ENCODE measurements at regions not wholly inside any gene's neighbourhood (a gene's known extent, or its start where the extent isn't known, plus 50 kb on each side); places are given as distances from the start of the nearest gene placed in this dataset.

DNA sequence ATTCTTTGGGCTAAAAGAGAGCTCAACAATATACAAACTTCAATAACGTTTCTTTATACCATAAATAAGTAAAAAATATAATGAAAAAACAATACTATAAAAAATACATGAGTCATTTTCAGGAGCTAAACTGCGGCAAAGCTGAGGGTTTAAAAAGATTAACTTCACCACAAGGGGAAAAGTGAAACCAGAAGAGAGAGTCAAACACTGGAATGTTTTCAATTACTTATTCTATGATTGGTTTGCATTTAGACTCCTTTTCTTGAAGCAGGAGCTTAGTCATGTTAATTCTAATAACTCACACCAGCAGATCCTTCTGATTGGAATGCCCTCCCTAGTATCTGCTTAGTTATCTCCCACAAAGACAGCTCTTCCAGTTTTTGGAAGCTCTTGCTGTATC is 627.3 kb downstream of the UTRN start:
- POLR2A ChIA-PET, result no interaction called here
- CTCF ChIA-PET, result no interaction called here
- H3K27me3 Mint-ChIP-seq (ENCODE audit: insufficient read depth, unreplicated experiment), result peaks cover 2% of the 10 kb centered on the region
- H3K9me3 Mint-ChIP-seq (ENCODE audit: unreplicated experiment), result no peaks in the 10 kb centered on the region
- Histone ChIP-seq H3K4me1 (no peaks in the 10 kb centered on the region), H3K36me3 (ENCODE audit: control insufficient read depth, insufficient read depth, low read length) (no peaks in the 10 kb centered on the region), H3K9me3 (no peaks in the 10 kb centered on the region), H3K4me3 (ENCODE audit: low read depth, low read length) (no peak overlapping the region), H3K27me3 (replicated peaks; ENCODE audit: control insufficient read depth, insufficient read depth, low read length) (no peaks in the 10 kb centered on the region)
- no peak for DNase-seq
- intact Hi-C loops (cut with micrococcal nuclease; ENCODE audit: unreplicated experiment), result no loop called here
- H3K27ac Mint-ChIP-seq (ENCODE audit: unreplicated experiment), result no peak overlapping the region
- TF ChIP-seq, protein P1, sequence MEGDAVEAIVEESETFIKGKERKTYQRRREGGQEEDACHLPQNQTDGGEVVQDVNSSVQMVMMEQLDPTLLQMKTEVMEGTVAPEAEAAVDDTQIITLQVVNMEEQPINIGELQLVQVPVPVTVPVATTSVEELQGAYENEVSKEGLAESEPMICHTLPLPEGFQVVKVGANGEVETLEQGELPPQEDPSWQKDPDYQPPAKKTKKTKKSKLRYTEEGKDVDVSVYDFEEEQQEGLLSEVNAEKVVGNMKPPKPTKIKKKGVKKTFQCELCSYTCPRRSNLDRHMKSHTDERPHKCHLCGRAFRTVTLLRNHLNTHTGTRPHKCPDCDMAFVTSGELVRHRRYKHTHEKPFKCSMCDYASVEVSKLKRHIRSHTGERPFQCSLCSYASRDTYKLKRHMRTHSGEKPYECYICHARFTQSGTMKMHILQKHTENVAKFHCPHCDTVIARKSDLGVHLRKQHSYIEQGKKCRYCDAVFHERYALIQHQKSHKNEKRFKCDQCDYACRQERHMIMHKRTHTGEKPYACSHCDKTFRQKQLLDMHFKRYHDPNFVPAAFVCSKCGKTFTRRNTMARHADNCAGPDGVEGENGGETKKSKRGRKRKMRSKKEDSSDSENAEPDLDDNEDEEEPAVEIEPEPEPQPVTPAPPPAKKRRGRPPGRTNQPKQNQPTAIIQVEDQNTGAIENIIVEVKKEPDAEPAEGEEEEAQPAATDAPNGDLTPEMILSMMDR (IDR thresholded peaks at IDR 0.05; ENCODE audit: insufficient read depth in 1 of 2, low read depth in 1 of 2, low read length in 1 of 2, severe bottlenecking in 1 of 2, unreplicated experiment in 1 of 2), result no peak
- H3K36me3 Mint-ChIP-seq (ENCODE audit: insufficient read depth, unreplicated experiment), result no peaks in the 10 kb centered on the region
- no peak overlapping the region for H3K4me3 Mint-ChIP-seq (ENCODE audit: unreplicated experiment)
- no TSS peak for BruUV-seq (replicated peaks)
- no peaks in the 10 kb centered on the region for H3K4me1 Mint-ChIP-seq (ENCODE audit: low read depth, unreplicated experiment)

DNA sequence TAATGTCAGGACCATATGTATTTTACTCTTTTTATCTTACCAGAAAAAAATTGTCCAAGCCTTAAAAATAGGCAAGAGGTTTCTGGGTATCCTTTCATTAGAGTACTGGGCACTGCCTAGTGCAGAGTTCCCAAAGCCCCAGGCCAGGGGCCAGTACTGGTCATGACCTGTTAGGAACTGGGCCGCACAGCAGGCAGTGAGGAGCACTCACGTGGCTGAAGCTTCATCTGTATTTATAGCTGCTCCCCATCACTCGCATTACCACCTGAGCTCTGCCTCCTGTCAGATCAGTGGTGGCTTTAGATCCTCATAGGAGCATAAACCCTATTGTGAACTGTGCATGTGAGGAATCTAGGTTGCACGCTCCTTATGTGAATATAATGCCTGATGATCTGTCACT is 632.9 kb downstream of the UTRN start:
- no peaks in the 10 kb centered on the region for H3K27me3 ChIP-seq (replicated peaks; ENCODE audit: control insufficient read depth, insufficient read depth, low read length)
- H3K36me3 ChIP-seq (ENCODE audit: control insufficient read depth, insufficient read depth, low read length), result no peaks in the 10 kb centered on the region
- Mint-ChIP-seq H3K4me1 (ENCODE audit: low read depth, unreplicated experiment) (no peaks in the 10 kb centered on the region), H3K4me3 (ENCODE audit: unreplicated experiment) (no peak overlapping the region), H3K36me3 (ENCODE audit: insufficient read depth, unreplicated experiment) (no peaks in the 10 kb centered on the region), H3K27me3 (ENCODE audit: insufficient read depth, unreplicated experiment) (no peaks in the 10 kb centered on the region), H3K27ac (ENCODE audit: unreplicated experiment) (no peak overlapping the region), H3K9me3 (ENCODE audit: unreplicated experiment) (no peaks in the 10 kb centered on the region)
- no peak for DNase-seq
- ChIA-PET POLR2A (no interaction called here), CTCF (no interaction called here)
- TF ChIP-seq, protein P1 (IDR thresholded peaks at IDR 0.05; ENCODE audit: insufficient read depth in 1 of 2, low read depth in 1 of 2, low read length in 1 of 2, severe bottlenecking in 1 of 2, unreplicated experiment in 1 of 2), result no peak
- H3K4me3 ChIP-seq (ENCODE audit: low read depth, low read length), result no peak overlapping the region
- no peaks in the 10 kb centered on the region for H3K4me1 ChIP-seq
- BruUV-seq (replicated peaks), result no TSS peak
- no peaks in the 10 kb centered on the region for H3K9me3 ChIP-seq
- intact Hi-C loops (cut with micrococcal nuclease; ENCODE audit: unreplicated experiment), result no loop called here

DNA sequence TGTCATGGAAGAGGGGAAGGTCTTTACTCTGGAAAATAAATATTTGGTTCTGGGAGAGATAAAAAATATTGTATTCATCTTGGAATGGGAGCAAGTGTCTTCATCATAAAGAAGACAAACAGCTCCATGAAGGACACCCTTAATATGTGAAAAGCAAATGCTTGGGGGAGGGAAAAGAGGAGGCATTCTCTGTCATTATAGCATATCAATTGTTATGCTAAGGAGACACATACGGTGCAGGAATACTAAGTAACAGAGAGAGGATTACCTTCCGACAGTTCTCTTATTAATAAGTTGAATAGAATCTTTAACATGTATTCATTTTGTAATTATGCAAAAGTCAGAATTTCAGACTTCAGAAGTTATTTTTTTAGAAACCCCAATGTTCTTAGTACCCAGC is 634.4 kb downstream of the UTRN start:
- H3K27ac Mint-ChIP-seq (ENCODE audit: unreplicated experiment), result no peak overlapping the region
- ChIA-PET CTCF (no interaction called here), POLR2A (no interaction called here)
- no TSS peak for BruUV-seq (replicated peaks)
- H3K27me3 ChIP-seq (replicated peaks; ENCODE audit: control insufficient read depth, insufficient read depth, low read length), result no peaks in the 10 kb centered on the region
- H3K4me1 ChIP-seq, result no peaks in the 10 kb centered on the region
- H3K36me3 Mint-ChIP-seq (ENCODE audit: insufficient read depth, unreplicated experiment), result no peaks in the 10 kb centered on the region
- TF ChIP-seq, protein P1 (IDR thresholded peaks at IDR 0.05; ENCODE audit: insufficient read depth in 1 of 2, low read depth in 1 of 2, low read length in 1 of 2, severe bottlenecking in 1 of 2, unreplicated experiment in 1 of 2), result no peak
- intact Hi-C loops (cut with micrococcal nuclease; ENCODE audit: unreplicated experiment), result no loop called here
- H3K4me1 Mint-ChIP-seq (ENCODE audit: low read depth, unreplicated experiment), result no peaks in the 10 kb centered on the region
- H3K4me3 ChIP-seq (ENCODE audit: low read depth, low read length), result no peak overlapping the region
- H3K9me3 ChIP-seq, result no peaks in the 10 kb centered on the region
- no peak overlapping the region for H3K4me3 Mint-ChIP-seq (ENCODE audit: unreplicated experiment)
- DNase-seq, result no peak
- no peaks in the 10 kb centered on the region for H3K27me3 Mint-ChIP-seq (ENCODE audit: insufficient read depth, unreplicated experiment)
- peaks cover 9% of the 10 kb centered on the region for H3K9me3 Mint-ChIP-seq (ENCODE audit: unreplicated experiment)
- no peaks in the 10 kb centered on the region for H3K36me3 ChIP-seq (ENCODE audit: control insufficient read depth, insufficient read depth, low read length)
